Left renal pelvis (tissue), 4 donors: ENCODE measurements at regions not wholly inside any gene's neighbourhood (a gene's known extent, or its start where the extent isn't known, plus 50 kb on each side); places are given as distances from the start of the nearest gene placed in this dataset.
A peak's percentile ranks its signal among the peaks of the same experiment; 100 is the strongest.
"Not testable (repeated sequence)": the region's sequence is repeated elsewhere in the genome, so short reads cannot be mapped to it uniquely, and the experiment has no call there.

Source experiments
- DNase-seq, 4 donors: peaks; one replicate each; pipeline ENCODE4 v3.0.0-alpha.2; 2013; ENCODE audit warnings: low read depth in 4 of 4, low spot score in 3 of 4

GRCh38 chr3:198096015-198096414 is 136.0 kb downstream of the LMLN start:
- no peak for DNase-seq

- DNase-seq = no peak
Observed at GRCh38 chr3:198097048-198097447, 137.0 kb downstream of the LMLN start.

GRCh38 chr3:198098661-198099081 is 138.7 kb downstream of the LMLN start:
- DNase-seq = not testable (repeated sequence)

- DNase-seq = not testable (repeated sequence)
Observed at GRCh38 chr3:198103070-198103469, 143.1 kb downstream of the LMLN start.

GRCh38 chr3:198106265-198106664 is 146.2 kb downstream of the LMLN start:
- DNase-seq = no peak

GRCh38 chr3:198107840-198108734 is 148.1 kb downstream of the LMLN start:
- peak in 2 of 4 donors; percentile 29 to 59 for DNase-seq

- no peak for DNase-seq
Observed at GRCh38 chr3:198109883-198110282, 149.9 kb downstream of the LMLN start.

- no peak for DNase-seq
Observed at GRCh38 chr3:198112031-198112430, 152.0 kb downstream of the LMLN start.

- no peak for DNase-seq
Observed at GRCh38 chr3:198113206-198114053, 153.4 kb downstream of the LMLN start.

GRCh38 chr3:198114516-198114915 is 154.5 kb downstream of the LMLN start:
- not testable (repeated sequence) for DNase-seq

GRCh38 chr3:198122184-198122583 is 162.2 kb downstream of the LMLN start:
- not testable (repeated sequence) for DNase-seq

GRCh38 chr3:198137038-198137835 is 177.2 kb downstream of the LMLN start:
- not testable (repeated sequence) for DNase-seq

- not testable (repeated sequence) for DNase-seq
Observed at GRCh38 chr3:198138205-198138604, 178.2 kb downstream of the LMLN start.

GRCh38 chr3:198139037-198139436 is 179.0 kb downstream of the LMLN start:
- DNase-seq = not testable (repeated sequence)

- DNase-seq = not testable (repeated sequence)
Observed at GRCh38 chr3:198139513-198140167, 179.6 kb downstream of the LMLN start.

- DNase-seq = not testable (repeated sequence)
Observed at GRCh38 chr3:198143300-198144137, 183.5 kb downstream of the LMLN start.

- not testable (repeated sequence) for DNase-seq
Observed at GRCh38 chr3:198145231-198145784, 185.3 kb downstream of the LMLN start.

- DNase-seq = not testable (repeated sequence)
Observed at GRCh38 chr3:198146070-198146469, 186.1 kb downstream of the LMLN start.
